ENCODE measurements at regions not wholly inside any gene's neighbourhood (a gene's known extent, or its start where the extent isn't known, plus 50 kb on each side); places are given as distances from the start of the nearest gene placed in this dataset.

GRCh38 chr15:66906668-66907614, 158.5 kb upstream of the SMAD3 start:
- TF ChIP-seq POLR2A (IDR thresholded peaks at IDR 0.05; ENCODE audit: low read length) (no peak), GATA1 (IDR thresholded peaks at IDR 0.05; ENCODE audit: low read depth, low read length) (no peak)
